GM23338 (cell line): ENCODE measurements at regions not wholly inside any gene's neighbourhood (a gene's known extent, or its start where the extent isn't known, plus 50 kb on each side); places are given as distances from the start of the nearest gene placed in this dataset.

Experiments used
- ATAC-seq: fragments of 200-7000 bp; cut with Tn5 transposase; 3 replicates; pipeline ENCODE4 v1.9.1; 2020
- DNase-seq: peaks from one replicate; pipeline ENCODE4 v3.0.0-alpha.2; 2015; ENCODE audit warnings: low spot score
- H2AFZ ChIP-seq: fragments of 200-600 bp; sonication (generic); 2 replicates; pipeline ENCODE4 v1.8.0; 2016; ENCODE audit warnings: antibody characterized with exemption, mild to moderate bottlenecking, moderate library complexity
- H3F3A ChIP-seq: fragments of 200-600 bp; sonication (generic); replicated peaks from 2 replicates; pipeline ENCODE4 v1.8.0; 2017; ENCODE audit warnings: antibody characterized with exemption, mixed run types, low read depth
- H3K27ac ChIP-seq: fragments of 200-600 bp; sonication (generic); 2 replicates; pipeline ENCODE4 v1.6.1; 2016; ENCODE audit warnings: low read depth
- H3K27me3 ChIP-seq: fragments of 200-600 bp; sonication (generic); 2 replicates; pipeline ENCODE4 v1.8.0; 2016; ENCODE audit warnings: mild to moderate bottlenecking, mixed run types, moderate library complexity; ENCODE audit not compliant: insufficient read depth
- H3K36me3 ChIP-seq: fragments of 200-600 bp; sonication (generic); 2 replicates; pipeline ENCODE4 v1.8.0; 2016; ENCODE audit warnings: mild to moderate bottlenecking; ENCODE audit not compliant: insufficient read depth
- H3K4me1 ChIP-seq: fragments of 200-600 bp; sonication (generic); 2 replicates; pipeline ENCODE4 v1.8.0; 2016; ENCODE audit warnings: mild to moderate bottlenecking, moderate library complexity; ENCODE audit not compliant: insufficient read depth
- H3K4me2 ChIP-seq: fragments of 200-600 bp; sonication (generic); 2 replicates; pipeline ENCODE4 v1.7.1; 2017; ENCODE audit warnings: mixed run types
- H3K4me3 ChIP-seq: fragments of 200-600 bp; sonication (generic); 2 replicates; pipeline ENCODE4 v1.6.1; 2016; ENCODE audit warnings: mixed run types
- H3K79me2 ChIP-seq: fragments of 200-600 bp; sonication (generic); replicated peaks from 2 replicates; pipeline ENCODE4 v1.8.0; 2017; ENCODE audit warnings: mild to moderate bottlenecking; ENCODE audit not compliant: insufficient read depth
- H3K9me2 ChIP-seq: fragments of 200-600 bp; sonication (generic); 2 replicates; pipeline ENCODE4 v1.8.0; 2017; ENCODE audit not compliant: insufficient read depth
- H4K20me1 ChIP-seq: fragments of 200-600 bp; sonication (generic); replicated peaks from 2 replicates; pipeline ENCODE4 v1.8.0; 2017; ENCODE audit warnings: mild to moderate bottlenecking; ENCODE audit not compliant: insufficient read depth
- H3K27ac Mint-ChIP-seq: 2 replicates; pipeline ENCODE4 v1.8.0; 2020; ENCODE audit warnings: inconsistent platforms, mild to moderate bottlenecking, moderate library complexity, mixed read lengths
- H3K27me3 Mint-ChIP-seq: 3 replicates; pipeline ENCODE4 v1.8.0; 2022; ENCODE audit warnings: low read depth, mild to moderate bottlenecking, moderate library complexity, mixed read lengths, inconsistent platforms; ENCODE audit not compliant: insufficient read depth, poor library complexity
- H3K36me3 Mint-ChIP-seq: 3 replicates; pipeline ENCODE4 v1.8.0; 2021; ENCODE audit warnings: low read depth, mild to moderate bottlenecking, inconsistent platforms, moderate library complexity, mixed read lengths
- H3K4me1 Mint-ChIP-seq: 3 replicates; pipeline ENCODE4 v1.8.0; 2020; ENCODE audit warnings: mild to moderate bottlenecking, inconsistent platforms, mixed read lengths
- H3K4me3 Mint-ChIP-seq: 3 replicates; pipeline ENCODE4 v1.8.0; 2021; ENCODE audit warnings: moderate library complexity, mild to moderate bottlenecking, inconsistent platforms, mixed read lengths
- H3K9me3 Mint-ChIP-seq: 3 replicates; pipeline ENCODE4 v1.8.0; 2020; ENCODE audit warnings: moderate library complexity, mild to moderate bottlenecking, inconsistent platforms, mixed read lengths
- CREB1 ChIP-seq: fragments of 250-450 bp; sonication (Bioruptor Pico); IDR thresholded peaks from 2 replicates; pipeline ENCODE4 v1.5.0; 2020; ENCODE audit warnings: low read depth, mild to moderate bottlenecking, moderate library complexity
- EZH2 ChIP-seq: fragments of 200-600 bp; sonication (generic); IDR thresholded peaks from one replicate; pipeline ENCODE4 v1.8.0; 2017; ENCODE audit warnings: antibody characterized with exemption, mild to moderate bottlenecking, low read depth; ENCODE audit not compliant: unreplicated experiment
- EZH2phosphoT487 ChIP-seq: fragments of 200-600 bp; sonication (generic); IDR thresholded peaks from one replicate; pipeline ENCODE4 v1.8.1; 2018; ENCODE audit warnings: antibody characterized with exemption; ENCODE audit not compliant: unreplicated experiment
- JUNB ChIP-seq: IDR thresholded peaks from one replicate; pipeline ENCODE4 v1.6.1; 2016; ENCODE audit warnings: antibody characterized with exemption; ENCODE audit not compliant: unreplicated experiment
- NANOG ChIP-seq: IDR thresholded peaks from 2 replicates; pipeline ENCODE4 v1.6.1; 2016; ENCODE audit warnings: antibody characterized with exemption, borderline replicate concordance
- REST ChIP-seq: IDR thresholded peaks from one replicate; pipeline ENCODE4 v1.6.1; 2018; ENCODE audit warnings: antibody characterized with exemption; ENCODE audit not compliant: unreplicated experiment
- STAT1 ChIP-seq: IDR thresholded peaks from one replicate; pipeline ENCODE4 v1.6.1; 2016; ENCODE audit warnings: antibody characterized with exemption; ENCODE audit not compliant: unreplicated experiment
- ZNF114 ChIP-seq: fragments of 250-450 bp; sonication (Bioruptor Pico); IDR thresholded peaks from 2 replicates; pipeline ENCODE4 v1.5.0; 2020; ENCODE audit warnings: mild to moderate bottlenecking, moderate library complexity
- ZNF331 ChIP-seq: fragments of 250-450 bp; sonication (Bioruptor Pico); IDR thresholded peaks from 2 replicates; pipeline ENCODE4 v1.5.0; 2020; ENCODE audit warnings: low read depth, mild to moderate bottlenecking, moderate library complexity
- TF ChIP-seq, protein P1 (sequence below), 2 experiments: fragments of 200-600 bp in 1 of 2; sonication (generic) in 1 of 2; conservative IDR thresholded peaks; 2 replicates each; pipeline versions ENCODE4 v1.5.1 to v1.6.1; 2016 to 2017; ENCODE audit warnings: antibody characterized with exemption in 2 of 2, low read depth in 2 of 2, mild to moderate bottlenecking in 2 of 2, moderate library complexity in 1 of 2
- TF ChIP-seq, protein P2 (sequence below): IDR thresholded peaks from 2 replicates; pipeline ENCODE4 v1.6.1; 2016; ENCODE audit warnings: antibody characterized with exemption

- TF ChIP-seq, protein P1, sequence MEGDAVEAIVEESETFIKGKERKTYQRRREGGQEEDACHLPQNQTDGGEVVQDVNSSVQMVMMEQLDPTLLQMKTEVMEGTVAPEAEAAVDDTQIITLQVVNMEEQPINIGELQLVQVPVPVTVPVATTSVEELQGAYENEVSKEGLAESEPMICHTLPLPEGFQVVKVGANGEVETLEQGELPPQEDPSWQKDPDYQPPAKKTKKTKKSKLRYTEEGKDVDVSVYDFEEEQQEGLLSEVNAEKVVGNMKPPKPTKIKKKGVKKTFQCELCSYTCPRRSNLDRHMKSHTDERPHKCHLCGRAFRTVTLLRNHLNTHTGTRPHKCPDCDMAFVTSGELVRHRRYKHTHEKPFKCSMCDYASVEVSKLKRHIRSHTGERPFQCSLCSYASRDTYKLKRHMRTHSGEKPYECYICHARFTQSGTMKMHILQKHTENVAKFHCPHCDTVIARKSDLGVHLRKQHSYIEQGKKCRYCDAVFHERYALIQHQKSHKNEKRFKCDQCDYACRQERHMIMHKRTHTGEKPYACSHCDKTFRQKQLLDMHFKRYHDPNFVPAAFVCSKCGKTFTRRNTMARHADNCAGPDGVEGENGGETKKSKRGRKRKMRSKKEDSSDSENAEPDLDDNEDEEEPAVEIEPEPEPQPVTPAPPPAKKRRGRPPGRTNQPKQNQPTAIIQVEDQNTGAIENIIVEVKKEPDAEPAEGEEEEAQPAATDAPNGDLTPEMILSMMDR (conservative IDR thresholded peaks at IDR 0.05; ENCODE audit: low read depth in 2 of 2) = no peak
- TF ChIP-seq CREB1 (CRISPR knock-in tag) = no peak
Observed at GRCh38 chr3:153670577-153670976, 450.6 kb upstream of the ARHGEF26 start (continued).

- Histone ChIP-seq H2AFZ (no peak overlapping the region), H3F3A (no peaks in the 10 kb centered on the region), H3K27me3 (no peaks in the 10 kb centered on the region), H3K4me3 (no peak overlapping the region), H3K4me1 (no peaks in the 10 kb centered on the region), H3K9me2 (no peaks in the 10 kb centered on the region; the same call in 1 of the 2 replicates), H3K4me2 (no peak overlapping the region), H3K36me3 (no peaks in the 10 kb centered on the region), H3K79me2 (no peaks in the 10 kb centered on the region), H3K27ac (no peak overlapping the region), H4K20me1 (no peaks in the 10 kb centered on the region)
- no peaks in the 10 kb centered on the region for H3K27me3 Mint-ChIP-seq
- ATAC-seq = no peak
- H3K4me3 Mint-ChIP-seq = no peak overlapping the region
- H3K4me1 Mint-ChIP-seq = no peaks in the 10 kb centered on the region
- DNase-seq = no peak
- H3K36me3 Mint-ChIP-seq = no peaks in the 10 kb centered on the region
- H3K9me3 Mint-ChIP-seq = no peaks in the 10 kb centered on the region
- no peak overlapping the region for H3K27ac Mint-ChIP-seq
- TF ChIP-seq, protein P1 (conservative IDR thresholded peaks at IDR 0.05; ENCODE audit: low read depth in 2 of 2) = no peak
- TF ChIP-seq, protein P2, sequence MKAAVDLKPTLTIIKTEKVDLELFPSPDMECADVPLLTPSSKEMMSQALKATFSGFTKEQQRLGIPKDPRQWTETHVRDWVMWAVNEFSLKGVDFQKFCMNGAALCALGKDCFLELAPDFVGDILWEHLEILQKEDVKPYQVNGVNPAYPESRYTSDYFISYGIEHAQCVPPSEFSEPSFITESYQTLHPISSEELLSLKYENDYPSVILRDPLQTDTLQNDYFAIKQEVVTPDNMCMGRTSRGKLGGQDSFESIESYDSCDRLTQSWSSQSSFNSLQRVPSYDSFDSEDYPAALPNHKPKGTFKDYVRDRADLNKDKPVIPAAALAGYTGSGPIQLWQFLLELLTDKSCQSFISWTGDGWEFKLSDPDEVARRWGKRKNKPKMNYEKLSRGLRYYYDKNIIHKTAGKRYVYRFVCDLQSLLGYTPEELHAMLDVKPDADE = no peak
- TF ChIP-seq REST = no peak
- no peak for TF ChIP-seq EZH2phosphoT487
- TF ChIP-seq ZNF114 (CRISPR knock-in tag) = no peak
- no peak for TF ChIP-seq NANOG
- TF ChIP-seq JUNB = no peak
- no peak for TF ChIP-seq STAT1
- TF ChIP-seq EZH2 = no peak
- TF ChIP-seq ZNF331 (CRISPR knock-in tag) = no peak
Observed at GRCh38 chr3:153673853-153674252, 447.3 kb upstream of the ARHGEF26 start.
